Nephron (organoid): ENCODE measurements at regions not wholly inside any gene's neighbourhood (a gene's known extent, or its start where the extent isn't known, plus 50 kb on each side); places are given as distances from the start of the nearest gene placed in this dataset.

Experiments used
- H3K27ac Mint-ChIP-seq, 3 experiments: 2 replicates each; pipeline ENCODE4 v1.8.0; 2020; ENCODE audit warnings: mixed read lengths in 3 of 3, mild to moderate bottlenecking in 2 of 3, moderate library complexity in 1 of 3
- H3K27me3 Mint-ChIP-seq: 2 replicates; pipeline ENCODE4 v1.8.0; 2021; ENCODE audit warnings: low read depth, mild to moderate bottlenecking, moderate library complexity, mixed read lengths
- H3K36me3 Mint-ChIP-seq: 2 replicates; pipeline ENCODE4 v1.8.0; 2020; ENCODE audit warnings: low read depth, mixed read lengths
- H3K4me1 Mint-ChIP-seq: 2 replicates; pipeline ENCODE4 v1.8.0; 2020; ENCODE audit warnings: mixed read lengths
- H3K4me3 Mint-ChIP-seq, 3 experiments: 2 replicates each; pipeline ENCODE4 v1.8.0; 2020; ENCODE audit warnings: mild to moderate bottlenecking in 3 of 3, mixed read lengths in 3 of 3, moderate library complexity in 2 of 3
- H3K9me3 Mint-ChIP-seq: 2 replicates; pipeline ENCODE4 v1.8.0; 2020; ENCODE audit warnings: mixed read lengths
- CTCF ChIP-seq, 3 experiments: fragments of 200-600 bp; sonication (generic); IDR thresholded peaks; one replicate each; pipeline ENCODE4 v1.5.0; 2021; ENCODE audit warnings: antibody characterized with exemption in 3 of 3; ENCODE audit not compliant: unreplicated experiment in 3 of 3

GRCh38 chr15:70268698-70269251 lies 171.1 kb upstream of the TLE3 start:
- H3K36me3 Mint-ChIP-seq = no peaks in the 10 kb centered on the region
- no peak for TF ChIP-seq CTCF (IDR thresholded peaks at IDR 0.05; ENCODE audit: unreplicated experiment in 3 of 3)

GRCh38 chr15:70267879-70268278 lies 170.2 kb upstream of the TLE3 start:
- peak overlapping the region in 1 of 3 experiments; percentile 58 for H3K27ac Mint-ChIP-seq
- TF ChIP-seq CTCF (IDR thresholded peaks at IDR 0.05; ENCODE audit: unreplicated experiment in 3 of 3) = no peak
- H3K27me3 Mint-ChIP-seq = peaks cover 55% of the 10 kb centered on the region
- H3K9me3 Mint-ChIP-seq = no peaks in the 10 kb centered on the region
- peaks cover 79% of the 10 kb centered on the region for H3K4me1 Mint-ChIP-seq
- H3K36me3 Mint-ChIP-seq = no peaks in the 10 kb centered on the region
- peak overlapping the region in 1 of 3 experiments; percentile 13 for H3K4me3 Mint-ChIP-seq

More at GRCh38 chr15:70268698-70269251, 171.1 kb upstream of the TLE3 start:
- Mint-ChIP-seq H3K27me3 (peaks cover 55% of the 10 kb centered on the region), H3K4me3 (peak overlapping the region in 1 of 3 experiments; percentile 13), H3K27ac (peak overlapping the region; percentile 11 to 70 (median 58)), H3K9me3 (no peaks in the 10 kb centered on the region), H3K4me1 (peaks cover 70% of the 10 kb centered on the region)

GRCh38 chr15:70267306-70267705 lies 169.6 kb upstream of the TLE3 start:
- Mint-ChIP-seq H3K27ac (peak overlapping the region in 1 of 3 experiments; percentile 10), H3K9me3 (no peaks in the 10 kb centered on the region), H3K36me3 (no peaks in the 10 kb centered on the region), H3K4me1 (peaks cover 82% of the 10 kb centered on the region), H3K4me3 (peak overlapping the region in 1 of 3 experiments; percentile 13), H3K27me3 (peaks cover 52% of the 10 kb centered on the region)
- TF ChIP-seq CTCF (IDR thresholded peaks at IDR 0.05; ENCODE audit: unreplicated experiment in 3 of 3) = no peak

GRCh38 chr15:70266412-70267121 lies 168.8 kb upstream of the TLE3 start:
- Mint-ChIP-seq H3K9me3 (no peaks in the 10 kb centered on the region), H3K4me1 (peaks cover 80% of the 10 kb centered on the region), H3K36me3 (no peaks in the 10 kb centered on the region), H3K27me3 (peaks cover 57% of the 10 kb centered on the region), H3K27ac (peak overlapping the region; percentile 1 to 64 (median 59)), H3K4me3 (peak overlapping the region; percentile 2 to 20 (median 7))
- no peak for TF ChIP-seq CTCF (IDR thresholded peaks at IDR 0.05; ENCODE audit: unreplicated experiment in 3 of 3)

GRCh38 chr15:70265986-70266385 lies 168.3 kb upstream of the TLE3 start:
- TF ChIP-seq CTCF (IDR thresholded peaks at IDR 0.05; ENCODE audit: unreplicated experiment in 3 of 3) = no peak
- Mint-ChIP-seq H3K4me1 (peaks cover 74% of the 10 kb centered on the region), H3K36me3 (no peaks in the 10 kb centered on the region), H3K27ac (peak overlapping the region; percentile 1 to 62 (median 51)), H3K9me3 (no peaks in the 10 kb centered on the region), H3K27me3 (peaks cover 52% of the 10 kb centered on the region), H3K4me3 (no peak overlapping the region)
